NT2/D1 (cell line): ENCODE measurements at regions not wholly inside any gene's neighbourhood (a gene's known extent, or its start where the extent isn't known, plus 50 kb on each side); places are given as distances from the start of the nearest gene placed in this dataset.

Experiments used
- DNase-seq: peaks from one replicate; pipeline ENCODE4 v3.0.0-alpha.2; 2011; ENCODE audit warnings: low read depth, low spot score
- H3K27me3 ChIP-seq: 2 replicates; pipeline ENCODE4 v1.6.0; 2011; ENCODE audit warnings: mild to moderate bottlenecking; ENCODE audit not compliant: insufficient read length, insufficient read depth
- H3K36me3 ChIP-seq: 2 replicates; pipeline ENCODE4 v1.6.1; 2011; ENCODE audit warnings: mild to moderate bottlenecking, low read length, mixed read lengths; ENCODE audit not compliant: insufficient read depth, insufficient read length
- H3K4me1 ChIP-seq: 2 replicates; pipeline ENCODE4 v1.5.1; 2011; ENCODE audit not compliant: insufficient read depth, insufficient read length
- H3K4me3 ChIP-seq: 2 replicates; pipeline ENCODE4 v1.5.1; 2011; ENCODE audit warnings: low read depth; ENCODE audit not compliant: insufficient read length
- H3K9ac ChIP-seq: 2 replicates; pipeline ENCODE4 v1.6.0; 2011; ENCODE audit warnings: low read depth; ENCODE audit not compliant: insufficient read length
- H3K9me3 ChIP-seq: 2 replicates; pipeline ENCODE4 v1.5.1; 2011; ENCODE audit warnings: mild to moderate bottlenecking, low read length; ENCODE audit not compliant: insufficient read depth
- SUZ12 ChIP-seq: IDR thresholded peaks from 2 replicates; pipeline ENCODE4 v1.6.1; 2011; ENCODE audit not compliant: insufficient read length, insufficient read depth; ENCODE audit errors: extremely low read depth
- YY1 ChIP-seq: IDR thresholded peaks from 2 replicates; pipeline ENCODE4 v1.6.1; 2011; ENCODE audit not compliant: insufficient read length, insufficient read depth
- ZNF274 ChIP-seq: IDR thresholded peaks from 2 replicates; pipeline ENCODE4 v1.6.1; 2011; ENCODE audit warnings: mild to moderate bottlenecking, low read depth, low read length

DNA sequence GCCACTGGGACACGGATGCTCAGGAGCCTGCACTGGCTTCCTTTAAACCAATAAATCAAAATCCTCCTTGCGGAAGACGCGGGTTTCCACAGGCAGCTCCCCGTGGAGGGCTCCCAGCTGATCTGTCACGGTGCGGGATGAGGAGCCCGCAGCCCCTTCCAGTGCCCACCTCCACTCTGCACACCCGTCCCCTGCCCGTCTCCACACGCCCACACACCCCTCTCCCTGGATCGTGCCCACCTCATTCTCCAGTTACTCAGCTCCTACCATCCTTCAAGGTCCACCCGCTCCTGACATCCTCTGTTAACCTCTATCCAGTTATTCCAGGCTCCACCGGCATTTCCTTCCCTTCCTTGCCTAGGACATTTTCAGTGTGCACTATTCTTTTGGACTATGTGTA, 895.9 kb downstream of the TRIML1 start:
- Histone ChIP-seq H3K9ac (no peak overlapping the region), H3K4me1 (no peaks in the 10 kb centered on the region), H3K36me3 (no peaks in the 10 kb centered on the region), H3K9me3 (no peaks in the 10 kb centered on the region), H3K4me3 (no peak overlapping the region), H3K27me3 (no peaks in the 10 kb centered on the region)
- TF ChIP-seq ZNF274 = no peak
- TF ChIP-seq SUZ12 = no peak
- TF ChIP-seq YY1 = no peak
- DNase-seq = no peak

DNA sequence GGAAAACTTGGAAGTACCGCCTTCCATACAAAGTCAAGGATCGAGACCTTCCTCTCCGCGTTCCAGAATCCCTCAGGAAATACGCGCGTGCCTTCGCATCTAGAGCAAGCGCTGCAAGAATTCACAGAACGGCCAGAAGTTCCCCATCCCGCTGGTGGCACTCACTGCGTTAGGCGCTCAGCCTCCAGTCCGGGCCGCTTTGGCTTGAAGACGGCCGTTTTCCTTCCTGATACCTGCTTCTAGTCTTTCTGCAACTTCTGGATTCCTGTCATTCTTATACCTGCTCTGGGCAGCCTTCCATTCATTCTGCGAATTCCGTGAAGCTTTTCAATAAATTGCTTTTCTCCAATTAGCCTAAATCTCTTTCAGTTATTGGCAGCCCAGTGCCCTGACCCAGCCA, 896.4 kb downstream of the TRIML1 start:
- H3K27me3 ChIP-seq = no peaks in the 10 kb centered on the region
- no peaks in the 10 kb centered on the region for H3K36me3 ChIP-seq
- no peak overlapping the region for H3K9ac ChIP-seq
- no peak for DNase-seq
- no peak overlapping the region for H3K4me3 ChIP-seq
- no peaks in the 10 kb centered on the region for H3K4me1 ChIP-seq
- TF ChIP-seq ZNF274 = no peak
- no peak for TF ChIP-seq YY1
- no peak for TF ChIP-seq SUZ12
- no peaks in the 10 kb centered on the region for H3K9me3 ChIP-seq

- Histone ChIP-seq H3K27me3 (no peaks in the 10 kb centered on the region), H3K4me3 (no peak overlapping the region), H3K9ac (no peak overlapping the region), H3K36me3 (no peaks in the 10 kb centered on the region), H3K4me1 (no peaks in the 10 kb centered on the region), H3K9me3 (no peaks in the 10 kb centered on the region)
- no peak for DNase-seq
- no peak for TF ChIP-seq YY1
- TF ChIP-seq ZNF274 = no peak
- no peak for TF ChIP-seq SUZ12
Measured at GRCh38 chr4:189036906-189037305, 897.7 kb downstream of the TRIML1 start.

DNA sequence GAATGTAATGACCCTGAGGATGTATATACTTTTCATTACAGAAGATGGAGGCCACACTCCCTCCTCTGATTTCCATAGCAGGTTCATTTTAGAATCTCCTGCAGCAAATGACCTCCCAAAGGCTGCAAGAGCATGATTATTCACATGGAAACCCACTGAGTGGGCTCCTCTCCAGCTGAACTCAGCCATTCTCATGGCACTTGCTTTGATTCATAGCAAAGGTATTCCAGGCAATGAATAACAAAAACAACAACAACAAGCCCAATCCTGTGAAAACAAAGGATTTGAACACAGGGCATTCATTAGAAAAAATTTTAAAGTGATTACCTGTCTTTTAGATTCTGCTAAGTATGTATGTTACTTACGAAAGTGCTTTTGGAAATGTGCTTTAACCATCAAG, 894.0 kb upstream of the FRG1 start:
- peak; percentile 56 for DNase-seq
- Histone ChIP-seq H3K9ac (no peak overlapping the region), H3K27me3 (no peaks in the 10 kb centered on the region), H3K4me3 (no peak overlapping the region), H3K9me3 (no peaks in the 10 kb centered on the region), H3K36me3 (no peaks in the 10 kb centered on the region), H3K4me1 (no peaks in the 10 kb centered on the region)
- TF ChIP-seq YY1 (no peak), SUZ12 (no peak), ZNF274 (no peak)

DNA sequence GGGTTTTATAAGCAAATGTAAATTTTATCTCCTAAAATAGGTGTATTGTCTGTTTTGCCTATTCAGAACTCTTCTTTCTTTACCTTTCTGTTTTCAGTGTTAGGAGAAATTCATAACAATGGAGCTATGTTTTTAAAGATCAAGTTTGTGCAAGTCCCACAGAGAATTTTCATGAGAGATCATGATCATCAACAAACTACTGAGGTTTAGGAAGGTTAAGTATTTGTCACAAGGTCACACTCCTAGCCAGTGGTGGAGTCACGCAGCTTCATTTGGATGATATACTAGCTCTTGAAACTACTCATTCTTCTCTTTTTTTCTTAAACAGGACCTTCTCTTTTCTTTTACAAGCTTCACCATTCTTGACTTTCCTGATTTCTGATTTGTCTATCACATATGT, 892.6 kb upstream of the FRG1 start:
- H3K9me3 ChIP-seq = no peaks in the 10 kb centered on the region
- no peaks in the 10 kb centered on the region for H3K4me1 ChIP-seq
- H3K4me3 ChIP-seq = no peak overlapping the region
- no peak for DNase-seq
- TF ChIP-seq ZNF274 (no peak), YY1 (no peak), SUZ12 (no peak)
- H3K9ac ChIP-seq = no peak overlapping the region
- no peaks in the 10 kb centered on the region for H3K27me3 ChIP-seq
- H3K36me3 ChIP-seq = no peaks in the 10 kb centered on the region

DNA sequence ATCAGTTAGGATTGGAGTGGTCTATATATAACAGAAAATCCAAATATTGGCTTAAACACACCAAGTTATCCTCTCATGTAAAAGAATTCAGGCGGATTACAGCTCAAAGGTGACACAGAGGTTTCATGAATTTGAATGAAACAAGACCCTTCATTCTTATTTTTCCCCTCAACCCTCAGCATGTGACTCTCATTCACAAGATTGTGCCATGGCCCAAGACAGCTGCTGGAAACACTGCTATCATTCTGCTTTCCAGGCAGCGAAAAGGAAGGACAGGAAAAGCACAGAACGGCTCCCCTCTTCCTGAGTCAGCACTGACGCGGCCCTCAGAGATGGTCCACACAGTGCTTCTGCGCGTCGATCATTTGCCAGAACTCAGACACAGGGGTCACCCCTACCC, 891.0 kb upstream of the FRG1 start:
- Histone ChIP-seq H3K9me3 (no peaks in the 10 kb centered on the region), H3K9ac (no peak overlapping the region), H3K36me3 (no peaks in the 10 kb centered on the region), H3K27me3 (no peaks in the 10 kb centered on the region), H3K4me1 (no peaks in the 10 kb centered on the region), H3K4me3 (no peak overlapping the region)
- no peak for DNase-seq
- TF ChIP-seq ZNF274 = no peak
- TF ChIP-seq SUZ12 = no peak
- TF ChIP-seq YY1 = no peak

GRCh38 chr4:189050643-189051042, 890.0 kb upstream of the FRG1 start:
- Histone ChIP-seq H3K9ac (no peak overlapping the region), H3K36me3 (no peaks in the 10 kb centered on the region), H3K27me3 (no peaks in the 10 kb centered on the region), H3K4me3 (no peak overlapping the region), H3K4me1 (no peaks in the 10 kb centered on the region), H3K9me3 (no peaks in the 10 kb centered on the region)
- no peak for DNase-seq
- TF ChIP-seq SUZ12 = no peak
- TF ChIP-seq YY1 = no peak
- TF ChIP-seq ZNF274 = no peak

GRCh38 chr4:189053621-189054020, 887.1 kb upstream of the FRG1 start:
- Histone ChIP-seq H3K9me3 (no peaks in the 10 kb centered on the region; the same call in 1 of the 2 replicates), H3K9ac (no peak overlapping the region), H3K36me3 (no peaks in the 10 kb centered on the region), H3K4me3 (no peak overlapping the region), H3K4me1 (no peaks in the 10 kb centered on the region), H3K27me3 (no peaks in the 10 kb centered on the region)
- no peak for DNase-seq
- no peak for TF ChIP-seq ZNF274
- TF ChIP-seq SUZ12 = no peak
- TF ChIP-seq YY1 = no peak
